ENCODE measurements at regions not wholly inside any gene's neighbourhood (a gene's known extent, or its start where the extent isn't known, plus 50 kb on each side); places are given as distances from the start of the nearest gene placed in this dataset.

GRCh38 chr13:73782450-73783449 is 351.5 kb downstream of the KLF12 start:
- no peak for DNase-seq

GRCh38 chr13:73781384-73781783 is 352.8 kb downstream of the KLF12 start:
- Histone ChIP-seq H3K27ac (ENCODE audit: low read length) (no peak overlapping the region), H3K9ac (ENCODE audit: low read length) (no peak overlapping the region), H3K36me3 (ENCODE audit: insufficient read depth, low read length) (no peaks in the 10 kb centered on the region), H3K79me2 (ENCODE audit: low read length) (peaks cover 8% of the 10 kb centered on the region), H3K4me1 (ENCODE audit: low read length) (peaks cover 6% of the 10 kb centered on the region), H3K4me2 (ENCODE audit: low read depth, low read length, poor library complexity, severe bottlenecking) (no peak overlapping the region), H3K4me3 (ENCODE audit: low read length) (no peak overlapping the region), H2AFZ (ENCODE audit: low read length) (no peak overlapping the region), H3K9me2 (replicated peaks; ENCODE audit: insufficient read depth, low read length) (no peaks in the 10 kb centered on the region), H3K27me3 (ENCODE audit: low read length) (no peaks in the 10 kb centered on the region), H4K20me1 (ENCODE audit: insufficient read depth, low read depth, low read length) (no peaks in the 10 kb centered on the region), H3K9me3 (ENCODE audit: low read length) (no peaks in the 10 kb centered on the region)
- DNase-seq = no peak

More at GRCh38 chr13:73782450-73783449, 351.5 kb downstream of the KLF12 start:
- no peak overlapping the region for H3K4me3 ChIP-seq (ENCODE audit: low read length)
- no peaks in the 10 kb centered on the region for H3K36me3 ChIP-seq (ENCODE audit: insufficient read depth, low read length)
- no peaks in the 10 kb centered on the region for H3K4me1 ChIP-seq (ENCODE audit: low read length)
- H2AFZ ChIP-seq (ENCODE audit: low read length) = no peak overlapping the region
- H3K4me2 ChIP-seq (ENCODE audit: low read depth, low read length, poor library complexity, severe bottlenecking) = no peak overlapping the region
- no peaks in the 10 kb centered on the region for H3K27me3 ChIP-seq (ENCODE audit: low read length)
- no peaks in the 10 kb centered on the region for H3K9me3 ChIP-seq (ENCODE audit: low read length)
- no peaks in the 10 kb centered on the region for H3K9me2 ChIP-seq (replicated peaks; ENCODE audit: insufficient read depth, low read length)
- no peak overlapping the region for H3K27ac ChIP-seq (ENCODE audit: low read length)
- peaks cover 4% of the 10 kb centered on the region; the same call in 1 of the 2 replicates for H3K79me2 ChIP-seq (ENCODE audit: low read length)
- H3K9ac ChIP-seq (ENCODE audit: low read length) = no peak overlapping the region
- no peaks in the 10 kb centered on the region for H4K20me1 ChIP-seq (ENCODE audit: insufficient read depth, low read depth, low read length)

- Histone ChIP-seq H3K27ac (ENCODE audit: low read length) (no peak overlapping the region), H3K9me2 (replicated peaks; ENCODE audit: insufficient read depth, low read length) (no peaks in the 10 kb centered on the region), H3K9ac (ENCODE audit: low read length) (no peak overlapping the region), H4K20me1 (ENCODE audit: insufficient read depth, low read depth, low read length) (no peaks in the 10 kb centered on the region), H3K79me2 (ENCODE audit: low read length) (peaks cover 11% of the 10 kb centered on the region), H3K4me3 (ENCODE audit: low read length) (no peak overlapping the region), H3K9me3 (ENCODE audit: low read length) (no peaks in the 10 kb centered on the region), H3K4me2 (ENCODE audit: low read depth, low read length, poor library complexity, severe bottlenecking) (no peak overlapping the region), H3K27me3 (ENCODE audit: low read length) (no peaks in the 10 kb centered on the region), H2AFZ (ENCODE audit: low read length) (no peak overlapping the region), H3K36me3 (ENCODE audit: insufficient read depth, low read length) (no peaks in the 10 kb centered on the region), H3K4me1 (ENCODE audit: low read length) (peaks cover 8% of the 10 kb centered on the region)
- DNase-seq = no peak
Measured at GRCh38 chr13:73779881-73780280, 354.3 kb downstream of the KLF12 start.

GRCh38 chr13:73778242-73778864 is 355.9 kb downstream of the KLF12 start:
- Histone ChIP-seq H3K4me3 (ENCODE audit: low read length) (no peak overlapping the region), H3K9me3 (ENCODE audit: low read length) (no peaks in the 10 kb centered on the region), H3K9ac (ENCODE audit: low read length) (no peak overlapping the region), H4K20me1 (ENCODE audit: insufficient read depth, low read depth, low read length) (no peaks in the 10 kb centered on the region), H3K27ac (ENCODE audit: low read length) (no peak overlapping the region), H2AFZ (ENCODE audit: low read length) (no peak overlapping the region), H3K4me1 (ENCODE audit: low read length) (peaks cover 8% of the 10 kb centered on the region), H3K4me2 (ENCODE audit: low read depth, low read length, poor library complexity, severe bottlenecking) (no peak overlapping the region), H3K79me2 (ENCODE audit: low read length) (peaks cover 11% of the 10 kb centered on the region), H3K9me2 (replicated peaks; ENCODE audit: insufficient read depth, low read length) (no peaks in the 10 kb centered on the region), H3K27me3 (ENCODE audit: low read length) (no peaks in the 10 kb centered on the region), H3K36me3 (ENCODE audit: insufficient read depth, low read length) (no peaks in the 10 kb centered on the region)
- DNase-seq = no peak

- H2AFZ ChIP-seq (ENCODE audit: low read length) = no peak overlapping the region
- no peak overlapping the region for H3K27ac ChIP-seq (ENCODE audit: low read length)
- no peak for DNase-seq
- peaks cover 13% of the 10 kb centered on the region for H3K79me2 ChIP-seq (ENCODE audit: low read length)
- H3K27me3 ChIP-seq (ENCODE audit: low read length) = no peaks in the 10 kb centered on the region
- no peaks in the 10 kb centered on the region for H3K36me3 ChIP-seq (ENCODE audit: insufficient read depth, low read length)
- H4K20me1 ChIP-seq (ENCODE audit: insufficient read depth, low read depth, low read length) = no peaks in the 10 kb centered on the region
- H3K4me2 ChIP-seq (ENCODE audit: low read depth, low read length, poor library complexity, severe bottlenecking) = no peak overlapping the region
- H3K9me2 ChIP-seq (replicated peaks; ENCODE audit: insufficient read depth, low read length) = no peaks in the 10 kb centered on the region
- H3K9ac ChIP-seq (ENCODE audit: low read length) = no peak overlapping the region
- peaks cover 8% of the 10 kb centered on the region for H3K4me1 ChIP-seq (ENCODE audit: low read length)
- H3K4me3 ChIP-seq (ENCODE audit: low read length) = no peak overlapping the region
- no peaks in the 10 kb centered on the region; the same call in 1 of the 2 replicates for H3K9me3 ChIP-seq (ENCODE audit: low read length)
Measured at GRCh38 chr13:73777134-73777533, 357.1 kb downstream of the KLF12 start.

- no peaks in the 10 kb centered on the region for H3K9me2 ChIP-seq (replicated peaks; ENCODE audit: insufficient read depth, low read length)
- no peak overlapping the region for H3K9ac ChIP-seq (ENCODE audit: low read length)
- no peaks in the 10 kb centered on the region for H4K20me1 ChIP-seq (ENCODE audit: insufficient read depth, low read depth, low read length)
- H3K36me3 ChIP-seq (ENCODE audit: insufficient read depth, low read length) = no peaks in the 10 kb centered on the region
- DNase-seq = no peak
- no peak overlapping the region for H3K4me3 ChIP-seq (ENCODE audit: low read length)
- H3K27me3 ChIP-seq (ENCODE audit: low read length) = no peaks in the 10 kb centered on the region
- no peak overlapping the region for H3K27ac ChIP-seq (ENCODE audit: low read length)
- no peak overlapping the region for H3K4me2 ChIP-seq (ENCODE audit: low read depth, low read length, poor library complexity, severe bottlenecking)
- peaks cover 8% of the 10 kb centered on the region for H3K4me1 ChIP-seq (ENCODE audit: low read length)
- H3K79me2 ChIP-seq (ENCODE audit: low read length) = peaks cover 17% of the 10 kb centered on the region
- no peak overlapping the region for H2AFZ ChIP-seq (ENCODE audit: low read length)
- no peaks in the 10 kb centered on the region; the same call in 1 of the 2 replicates for H3K9me3 ChIP-seq (ENCODE audit: low read length)
Measured at GRCh38 chr13:73776151-73776785, 357.9 kb downstream of the KLF12 start.

GRCh38 chr13:73773168-73773549 is 361.0 kb downstream of the KLF12 start:
- no peak for DNase-seq
- Histone ChIP-seq H3K27ac (ENCODE audit: low read length) (no peak overlapping the region), H2AFZ (ENCODE audit: low read length) (no peak overlapping the region), H4K20me1 (ENCODE audit: insufficient read depth, low read depth, low read length) (no peaks in the 10 kb centered on the region), H3K4me2 (ENCODE audit: low read depth, low read length, poor library complexity, severe bottlenecking) (no peak overlapping the region), H3K36me3 (ENCODE audit: insufficient read depth, low read length) (no peaks in the 10 kb centered on the region), H3K79me2 (ENCODE audit: low read length) (peaks cover 28% of the 10 kb centered on the region), H3K9me2 (replicated peaks; ENCODE audit: insufficient read depth, low read length) (no peaks in the 10 kb centered on the region), H3K4me1 (ENCODE audit: low read length) (peaks cover 13% of the 10 kb centered on the region), H3K9ac (ENCODE audit: low read length) (no peak overlapping the region), H3K27me3 (ENCODE audit: low read length) (no peaks in the 10 kb centered on the region), H3K4me3 (ENCODE audit: low read length) (no peak overlapping the region), H3K9me3 (ENCODE audit: low read length) (no peaks in the 10 kb centered on the region; the same call in 1 of the 2 replicates)
